Testis (tissue), 2 donors: ENCODE measurements at regions not wholly inside any gene's neighbourhood (a gene's known extent, or its start where the extent isn't known, plus 50 kb on each side); places are given as distances from the start of the nearest gene placed in this dataset.

Experiments
- DNase-seq: peaks from one replicate; pipeline ENCODE4 v3.0.0-alpha.2; 2019
- H3K27ac ChIP-seq, 2 donors: fragments of 200-600 bp; sonication (generic); one replicate each; pipeline ENCODE4 v1.5.1; 2019
- H3K27me3 ChIP-seq: fragments of 200-600 bp; sonication (generic); one replicate; pipeline ENCODE4 v1.5.1; 2019
- H3K36me3 ChIP-seq: fragments of 200-600 bp; sonication (generic); one replicate; pipeline ENCODE4 v1.5.1; 2017; ENCODE audit warnings: low read depth; ENCODE audit errors: missing control alignments
- H3K4me1 ChIP-seq: fragments of 200-600 bp; sonication (generic); one replicate; pipeline ENCODE4 v1.5.1; 2019
- H3K4me3 ChIP-seq, 2 donors: fragments of 200-600 bp; sonication (generic); one replicate each; pipeline ENCODE4 v1.5.1; 2017 to 2019
- H3K9me3 ChIP-seq: fragments of 200-600 bp; sonication (generic); one replicate; pipeline ENCODE4 v1.5.1; 2017
- CTCF ChIP-seq, 3 experiments: fragments of 450-650 bp in 2 of 3; fragments of 200-600 bp in 1 of 3; sonication (generic) in 1 of 3; IDR thresholded peaks; one replicate each; pipeline ENCODE4 v1.5.1; 2016 to 2019; ENCODE audit warnings: antibody characterized with exemption in 3 of 3, mild to moderate bottlenecking in 2 of 3, moderate library complexity in 1 of 3
- POLR2A ChIP-seq: fragments of 450-650 bp; IDR thresholded peaks from one replicate; pipeline ENCODE4 v1.6.1; 2017; ENCODE audit warnings: antibody characterized with exemption, mild to moderate bottlenecking, moderate library complexity
- WGBS, 2 donors: methylation state at CpG; one replicate each; pipeline ENCODE4 v1.1.5; 2018; 5-methylcytosine and 5-hydroxymethylcytosine counted together
- intact Hi-C: fragments of 100-400 bp; cut with DNase I; formaldehyde crosslinking; loops from one replicate; pipeline ENCODE4 v1.15.1; 2023; ENCODE audit warnings: low total_unique reads

GRCh38 chr6:19369785-19370184, 467.4 kb upstream of the ID4 start:
- Histone ChIP-seq H3K9me3 (no peaks in the 10 kb centered on the region), H3K27ac (no peak overlapping the region), H3K36me3 (no peaks in the 10 kb centered on the region), H3K4me3 (no peak overlapping the region), H3K4me1 (no peaks in the 10 kb centered on the region), H3K27me3 (no peaks in the 10 kb centered on the region)
- DNase-seq = no peak
- intact Hi-C loops = no loop called here
- TF ChIP-seq POLR2A (no peak), CTCF (IDR thresholded peaks at IDR 0.05) (no peak)

- DNase-seq = no peak
- TF ChIP-seq POLR2A = no peak
- TF ChIP-seq CTCF (IDR thresholded peaks at IDR 0.05) = no peak
- no peaks in the 10 kb centered on the region for H3K27me3 ChIP-seq
Observed at GRCh38 chr6:19370831-19371230, 466.3 kb upstream of the ID4 start.

GRCh38 chr6:19375613-19376012, 461.6 kb upstream of the ID4 start:
- H3K36me3 ChIP-seq = no peaks in the 10 kb centered on the region
- no peak for TF ChIP-seq CTCF (IDR thresholded peaks at IDR 0.05)
- TF ChIP-seq POLR2A = no peak
- H3K4me3 ChIP-seq = no peak overlapping the region
- intact Hi-C loops = no loop called here
- H3K27ac ChIP-seq = no peak overlapping the region
- H3K27me3 ChIP-seq = no peaks in the 10 kb centered on the region
- H3K4me1 ChIP-seq = no peaks in the 10 kb centered on the region
- H3K9me3 ChIP-seq = no peaks in the 10 kb centered on the region
- no peak for DNase-seq

More at GRCh38 chr6:19370831-19371230, 466.3 kb upstream of the ID4 start:
- Histone ChIP-seq H3K27ac (no peak overlapping the region), H3K4me1 (no peaks in the 10 kb centered on the region), H3K4me3 (no peak overlapping the region), H3K36me3 (no peaks in the 10 kb centered on the region), H3K9me3 (no peaks in the 10 kb centered on the region)
- intact Hi-C loops = no loop called here
- 61 to 67% methylated on average over 3 of the region's 3 CpGs for WGBS, 2 donors

GRCh38 chr6:19377722-19378121, 459.4 kb upstream of the ID4 start:
- H3K4me1 ChIP-seq = no peaks in the 10 kb centered on the region
- no peaks in the 10 kb centered on the region for H3K36me3 ChIP-seq
- no peaks in the 10 kb centered on the region for H3K27me3 ChIP-seq
- WGBS, 2 donors = 58 to 67% methylated on average over 3 of the region's 3 CpGs
- no peak overlapping the region for H3K4me3 ChIP-seq
- no peak for DNase-seq
- intact Hi-C loops = no loop called here
- no peaks in the 10 kb centered on the region for H3K9me3 ChIP-seq
- H3K27ac ChIP-seq = no peak overlapping the region
- TF ChIP-seq CTCF (IDR thresholded peaks at IDR 0.05) (no peak), POLR2A (no peak)

GRCh38 chr6:19380293-19380692, 456.9 kb upstream of the ID4 start:
- intact Hi-C loops = no loop called here
- TF ChIP-seq POLR2A = no peak
- H3K9me3 ChIP-seq = no peaks in the 10 kb centered on the region
- H3K36me3 ChIP-seq = no peaks in the 10 kb centered on the region
- no peak for DNase-seq
- H3K27me3 ChIP-seq = no peaks in the 10 kb centered on the region
- H3K4me3 ChIP-seq = no peak overlapping the region
- no peaks in the 10 kb centered on the region for H3K4me1 ChIP-seq
- 39 to 68% methylated on average over 2 of the region's 2 CpGs for WGBS, 2 donors
- no peak overlapping the region for H3K27ac ChIP-seq
